ENCODE measurements at regions not wholly inside any gene's neighbourhood (a gene's known extent, or its start where the extent isn't known, plus 50 kb on each side); places are given as distances from the start of the nearest gene placed in this dataset.

DNA sequence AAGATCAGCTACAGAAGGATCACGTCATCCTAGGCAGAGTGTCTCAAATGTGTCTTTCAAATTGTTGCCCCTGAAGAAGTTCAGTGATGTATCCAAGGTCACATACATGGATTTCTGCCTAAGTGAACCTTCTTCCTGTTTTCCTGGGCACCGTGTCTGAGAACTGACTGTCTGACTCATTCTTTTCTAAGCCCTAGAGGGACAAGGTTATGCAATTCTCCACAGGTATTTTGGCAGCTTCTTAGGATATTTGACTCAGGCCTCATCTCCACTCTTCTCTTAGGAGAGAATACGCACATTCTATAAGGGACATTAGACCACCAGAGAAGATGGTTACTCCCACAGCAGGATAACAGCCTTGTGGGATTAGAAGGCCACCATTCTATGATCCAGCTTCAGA lies 391.9 kb upstream of the THBS1 start:
- TF ChIP-seq POLR2A (IDR thresholded peaks at IDR 0.05) = no peak
- TF ChIP-seq, protein P1, sequence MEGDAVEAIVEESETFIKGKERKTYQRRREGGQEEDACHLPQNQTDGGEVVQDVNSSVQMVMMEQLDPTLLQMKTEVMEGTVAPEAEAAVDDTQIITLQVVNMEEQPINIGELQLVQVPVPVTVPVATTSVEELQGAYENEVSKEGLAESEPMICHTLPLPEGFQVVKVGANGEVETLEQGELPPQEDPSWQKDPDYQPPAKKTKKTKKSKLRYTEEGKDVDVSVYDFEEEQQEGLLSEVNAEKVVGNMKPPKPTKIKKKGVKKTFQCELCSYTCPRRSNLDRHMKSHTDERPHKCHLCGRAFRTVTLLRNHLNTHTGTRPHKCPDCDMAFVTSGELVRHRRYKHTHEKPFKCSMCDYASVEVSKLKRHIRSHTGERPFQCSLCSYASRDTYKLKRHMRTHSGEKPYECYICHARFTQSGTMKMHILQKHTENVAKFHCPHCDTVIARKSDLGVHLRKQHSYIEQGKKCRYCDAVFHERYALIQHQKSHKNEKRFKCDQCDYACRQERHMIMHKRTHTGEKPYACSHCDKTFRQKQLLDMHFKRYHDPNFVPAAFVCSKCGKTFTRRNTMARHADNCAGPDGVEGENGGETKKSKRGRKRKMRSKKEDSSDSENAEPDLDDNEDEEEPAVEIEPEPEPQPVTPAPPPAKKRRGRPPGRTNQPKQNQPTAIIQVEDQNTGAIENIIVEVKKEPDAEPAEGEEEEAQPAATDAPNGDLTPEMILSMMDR (IDR thresholded peaks at IDR 0.05) = no peak
- TF ChIP-seq POLR2AphosphoS5 (IDR thresholded peaks at IDR 0.05; ENCODE audit: insufficient read depth in 1 of 2, low read depth in 1 of 2) = peak in 1 of 2 donors; percentile 75

All from vagina (tissue), 2 donors.